Upper lobe of left lung (tissue), 6 donors: ENCODE measurements at regions not wholly inside any gene's neighbourhood (a gene's known extent, or its start where the extent isn't known, plus 50 kb on each side); places are given as distances from the start of the nearest gene placed in this dataset.

Experiments
- ATAC-seq, 2 donors: fragments of 200-7000 bp; cut with Tn5 transposase; one replicate each; pipeline ENCODE4 v1.9.1; 2022; ENCODE audit warnings: mild to moderate bottlenecking in 2 of 2, moderate library complexity in 2 of 2; ENCODE audit not compliant: low FRiP score in 2 of 2
- DNase-seq, 2 donors: peaks; one replicate each; pipeline ENCODE4 v3.0.0-alpha.2; 2019 to 2020
- H3K27ac ChIP-seq, 4 donors: fragments of 200-600 bp; sonication (generic); one replicate each; pipeline ENCODE4 v1.5.1; 2016 to 2019
- H3K27me3 ChIP-seq, 4 donors: fragments of 200-600 bp; sonication (generic); one replicate each; pipeline ENCODE4 v1.5.1; 2017 to 2019
- H3K36me3 ChIP-seq, 4 donors: fragments of 200-600 bp; sonication (generic); one replicate each; pipeline ENCODE4 v1.5.1; 2016 to 2019
- H3K4me1 ChIP-seq, 4 donors: fragments of 200-600 bp; sonication (generic); one replicate each; pipeline ENCODE4 v1.5.1; 2018 to 2019
- H3K4me3 ChIP-seq, 4 donors: fragments of 200-600 bp; sonication (generic); one replicate each; pipeline ENCODE4 v1.5.1; 2017 to 2019; ENCODE audit warnings: mild to moderate bottlenecking in 2 of 4, moderate library complexity in 1 of 4
- H3K9me3 ChIP-seq, 4 donors: fragments of 200-600 bp; sonication (generic); one replicate each; pipeline ENCODE4 v1.5.1; 2018 to 2019
- CTCF ChIP-seq, 6 experiments: fragments of 450-650 bp in 4 of 6; fragments of 200-600 bp in 2 of 6; sonication (generic) in 2 of 6; IDR thresholded peaks; one replicate each; pipeline ENCODE4 v1.5.1; 2016 to 2019; ENCODE audit warnings: antibody characterized with exemption in 6 of 6
- EP300 ChIP-seq, 4 donors: sonication (generic); formaldehyde crosslinking; IDR thresholded peaks; one replicate each; pipeline ENCODE4 v1.5.1; 2017; ENCODE audit warnings: antibody characterized with exemption in 4 of 4, control low read depth in 2 of 4
- POLR2A ChIP-seq, 4 donors: fragments of 450-650 bp; IDR thresholded peaks; one replicate each; pipeline ENCODE4 v1.5.1; 2016 to 2017; ENCODE audit warnings: antibody characterized with exemption in 4 of 4, mild to moderate bottlenecking in 2 of 4
- POLR2AphosphoS5 ChIP-seq, 2 donors: sonication (generic); formaldehyde crosslinking; IDR thresholded peaks; one replicate each; pipeline ENCODE4 v1.5.1; 2017; ENCODE audit warnings: antibody characterized with exemption in 2 of 2
- WGBS, 2 donors: methylation state at CpG; one replicate each; pipeline ENCODE4 v1.1.5; 2017 to 2018; 5-methylcytosine and 5-hydroxymethylcytosine counted together
- donor health status: DM: no; HTN: no; CAD: no; lungs with moderate emphysema.
- donor health status: DM: no; HTN: yes; CAD: no; lungs with severe emphysema.

DNA sequence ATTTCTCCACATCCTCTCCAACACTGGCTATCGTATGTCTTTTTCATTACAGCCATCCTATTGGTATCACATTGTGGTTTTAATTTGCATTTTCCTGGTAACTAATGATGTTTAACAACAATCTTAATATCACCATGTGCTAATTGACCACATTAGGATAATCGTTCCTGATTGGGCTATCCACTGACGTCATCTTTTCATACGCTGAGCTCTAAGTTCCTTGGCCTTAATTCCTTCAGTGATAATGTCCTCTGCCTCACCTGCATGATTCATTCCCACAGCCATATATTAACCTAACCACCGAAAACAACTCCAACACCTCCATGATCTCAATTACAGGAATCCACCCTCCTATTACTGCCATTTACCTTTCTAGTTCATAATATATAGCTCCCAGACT, 547.9 kb upstream of the BRINP1 start:
- DNase-seq (no peak), ATAC-seq (no peak)
- Histone ChIP-seq H3K27me3 (no peaks in the 10 kb centered on the region), H3K4me1 (no peaks in the 10 kb centered on the region), H3K27ac (no peak overlapping the region), H3K4me3 (no peak overlapping the region), H3K36me3 (no peaks in the 10 kb centered on the region), H3K9me3 (peaks cover 0 to 8% (median 0%) of the 10 kb centered on the region in 4 donors)
- 91 to 94% methylated on average over 5 of the region's 5 CpGs for WGBS, 2 donors
- no peak for TF ChIP-seq CTCF (IDR thresholded peaks at IDR 0.05)
- no peak for TF ChIP-seq POLR2AphosphoS5 (IDR thresholded peaks at IDR 0.05)
- no peak for TF ChIP-seq POLR2A (IDR thresholded peaks at IDR 0.05)
- TF ChIP-seq EP300 (IDR thresholded peaks at IDR 0.05): no peak

DNA sequence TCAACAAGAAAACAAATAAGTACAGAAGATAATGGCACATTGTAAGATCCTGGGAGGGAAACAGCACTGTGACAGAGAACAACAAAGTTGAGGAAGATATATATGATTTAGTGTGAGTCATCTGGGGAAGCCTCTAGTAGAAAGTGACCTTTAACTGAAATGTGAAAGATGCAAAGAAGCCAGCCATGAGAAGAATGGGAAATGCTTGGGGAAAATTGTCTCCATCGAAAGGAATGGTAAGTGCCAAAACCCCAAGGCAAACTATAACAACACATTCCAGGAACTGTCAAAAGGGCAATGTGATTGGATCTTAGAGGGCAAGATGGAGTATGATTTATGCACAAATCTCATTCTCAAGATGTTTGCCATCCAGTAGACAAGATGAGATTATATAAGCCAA, 537.8 kb upstream of the BRINP1 start:
- no peaks in the 10 kb centered on the region for H3K27me3 ChIP-seq
- no peaks in the 10 kb centered on the region for H3K36me3 ChIP-seq
- no peak overlapping the region for H3K4me3 ChIP-seq
- WGBS, 2 donors: 79 to 89% methylated on average over 1 of the region's 1 CpG
- ATAC-seq (no peak), DNase-seq (no peak)
- TF ChIP-seq EP300 (IDR thresholded peaks at IDR 0.05): no peak
- no peak for TF ChIP-seq POLR2A (IDR thresholded peaks at IDR 0.05)
- no peak for TF ChIP-seq POLR2AphosphoS5 (IDR thresholded peaks at IDR 0.05)
- TF ChIP-seq CTCF (IDR thresholded peaks at IDR 0.05): no peak
- no peaks in the 10 kb centered on the region for H3K9me3 ChIP-seq
- no peaks in the 10 kb centered on the region for H3K4me1 ChIP-seq
- H3K27ac ChIP-seq: no peak overlapping the region

GRCh38 chr9:119905724-119906123, 536.5 kb upstream of the BRINP1 start:
- Histone ChIP-seq H3K4me3 (no peak overlapping the region), H3K27me3 (no peaks in the 10 kb centered on the region), H3K4me1 (no peaks in the 10 kb centered on the region), H3K27ac (no peak overlapping the region), H3K36me3 (no peaks in the 10 kb centered on the region), H3K9me3 (no peaks in the 10 kb centered on the region)
- ATAC-seq: no peak
- no peak for DNase-seq
- WGBS, 2 donors: 50 to 80% methylated on average over 1 of the region's 1 CpG
- no peak for TF ChIP-seq CTCF (IDR thresholded peaks at IDR 0.05)
- no peak for TF ChIP-seq EP300 (IDR thresholded peaks at IDR 0.05)
- TF ChIP-seq POLR2A (IDR thresholded peaks at IDR 0.05): no peak
- TF ChIP-seq POLR2AphosphoS5 (IDR thresholded peaks at IDR 0.05): no peak

DNA sequence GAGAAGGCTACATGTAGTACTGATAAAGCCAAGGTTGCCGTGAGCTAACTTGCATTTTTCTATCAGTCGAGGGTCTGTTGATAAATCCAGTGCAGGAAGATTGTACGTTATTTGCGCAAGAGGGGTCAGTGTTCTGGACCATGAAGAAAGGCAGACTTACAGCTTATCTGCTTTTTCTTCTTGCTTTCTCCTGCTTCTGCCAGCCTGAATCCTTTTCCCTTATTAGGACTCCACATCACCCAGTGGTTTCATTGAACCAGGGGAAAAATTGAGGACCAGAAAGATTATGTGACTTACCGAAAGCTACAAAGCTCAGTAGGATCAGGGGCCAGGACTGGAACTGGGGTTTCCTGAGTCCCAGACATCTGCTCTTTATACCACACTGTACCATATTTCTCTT, 534.6 kb upstream of the BRINP1 start:
- WGBS, 2 donors: 74 to 80% methylated on average over 5 of the region's 5 CpGs
- no peak overlapping the region for H3K4me3 ChIP-seq
- no peaks in the 10 kb centered on the region for H3K36me3 ChIP-seq
- DNase-seq (no peak), ATAC-seq (no peak)
- no peaks in the 10 kb centered on the region for H3K4me1 ChIP-seq
- H3K27ac ChIP-seq: no peak overlapping the region
- no peaks in the 10 kb centered on the region for H3K27me3 ChIP-seq
- TF ChIP-seq POLR2A (IDR thresholded peaks at IDR 0.05) (no peak), CTCF (IDR thresholded peaks at IDR 0.05) (no peak), EP300 (IDR thresholded peaks at IDR 0.05) (no peak), POLR2AphosphoS5 (IDR thresholded peaks at IDR 0.05) (no peak)
- H3K9me3 ChIP-seq: no peaks in the 10 kb centered on the region

- TF ChIP-seq EP300 (IDR thresholded peaks at IDR 0.05) (no peak), CTCF (IDR thresholded peaks at IDR 0.05) (no peak), POLR2A (IDR thresholded peaks at IDR 0.05) (no peak), POLR2AphosphoS5 (IDR thresholded peaks at IDR 0.05) (no peak)
- DNase-seq: peak in 1 of 2 donors; percentile 0
- Histone ChIP-seq H3K27ac (no peak overlapping the region), H3K36me3 (no peaks in the 10 kb centered on the region), H3K4me3 (no peak overlapping the region), H3K9me3 (no peaks in the 10 kb centered on the region), H3K4me1 (no peaks in the 10 kb centered on the region), H3K27me3 (no peaks in the 10 kb centered on the region)
- no peak for ATAC-seq
- WGBS, 2 donors: 56 to 66% methylated on average over 4 of the region's 4 CpGs
Measured at GRCh38 chr9:119902611-119903010, 533.4 kb upstream of the BRINP1 start.
